Transverse colon (tissue), 3 donors: ENCODE measurements at regions not wholly inside any gene's neighbourhood (a gene's known extent, or its start where the extent isn't known, plus 50 kb on each side); places are given as distances from the start of the nearest gene placed in this dataset.

Experiments
- CTCF ChIP-seq, 5 experiments: fragments of 200-600 bp in 3 of 5; fragments of 450-650 bp in 2 of 5; sonication (generic) in 3 of 5; IDR thresholded peaks; 1 replicate in 2 of 5; 2 replicates in 3 of 5; pipeline ENCODE4 v1.5.1; 2016 to 2017; ENCODE audit warnings: antibody characterized with exemption in 5 of 5, inconsistent platforms in 3 of 5, mild to moderate bottlenecking in 2 of 5, moderate library complexity in 1 of 5
- EP300 ChIP-seq: sonication (generic); formaldehyde crosslinking; IDR thresholded peaks from one replicate; pipeline ENCODE4 v1.6.1; 2017; ENCODE audit warnings: antibody characterized with exemption, low read depth
- POLR2A ChIP-seq: fragments of 450-650 bp; IDR thresholded peaks from one replicate; pipeline ENCODE4 v1.6.1; 2016; ENCODE audit warnings: antibody characterized with exemption, mild to moderate bottlenecking, moderate library complexity

GRCh38 chrX:115713460-115713859, 152.5 kb downstream of the PLS3 start:
- TF ChIP-seq EP300, result no peak
- TF ChIP-seq CTCF (IDR thresholded peaks at IDR 0.05), result no peak
- no peak for TF ChIP-seq POLR2A
